C4-2B (cell line): ENCODE measurements at regions not wholly inside any gene's neighbourhood (a gene's known extent, or its start where the extent isn't known, plus 50 kb on each side); places are given as distances from the start of the nearest gene placed in this dataset.

Experiments used
- ZFX ChIP-seq: fragments of 450-650 bp; IDR thresholded peaks from 2 replicates; pipeline ENCODE4 v1.6.1; 2017
- TF ChIP-seq, protein P1 (sequence below): fragments of 450-650 bp; conservative IDR thresholded peaks from 2 replicates; pipeline ENCODE4 v1.5.1; 2017; ENCODE audit warnings: mild to moderate bottlenecking

DNA sequence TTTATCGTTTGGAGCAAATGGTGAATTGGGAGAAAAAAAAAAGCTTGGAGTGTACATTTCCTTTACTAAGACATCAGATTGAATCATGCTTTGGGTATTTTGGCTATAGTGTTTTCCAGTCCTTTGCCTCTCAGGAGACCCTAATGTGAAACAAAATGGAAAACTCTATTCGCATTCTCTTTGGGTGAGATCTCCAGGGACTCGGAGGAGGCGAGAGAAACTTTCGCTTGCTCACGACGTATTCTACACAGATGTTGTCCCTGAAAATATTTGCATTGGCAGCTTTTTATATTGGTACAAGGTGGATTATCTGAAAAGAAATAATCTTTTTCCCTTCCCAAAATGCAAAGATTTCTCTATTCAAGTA is 1240.1 kb upstream of the WWC1 start:
- TF ChIP-seq, protein P1, sequence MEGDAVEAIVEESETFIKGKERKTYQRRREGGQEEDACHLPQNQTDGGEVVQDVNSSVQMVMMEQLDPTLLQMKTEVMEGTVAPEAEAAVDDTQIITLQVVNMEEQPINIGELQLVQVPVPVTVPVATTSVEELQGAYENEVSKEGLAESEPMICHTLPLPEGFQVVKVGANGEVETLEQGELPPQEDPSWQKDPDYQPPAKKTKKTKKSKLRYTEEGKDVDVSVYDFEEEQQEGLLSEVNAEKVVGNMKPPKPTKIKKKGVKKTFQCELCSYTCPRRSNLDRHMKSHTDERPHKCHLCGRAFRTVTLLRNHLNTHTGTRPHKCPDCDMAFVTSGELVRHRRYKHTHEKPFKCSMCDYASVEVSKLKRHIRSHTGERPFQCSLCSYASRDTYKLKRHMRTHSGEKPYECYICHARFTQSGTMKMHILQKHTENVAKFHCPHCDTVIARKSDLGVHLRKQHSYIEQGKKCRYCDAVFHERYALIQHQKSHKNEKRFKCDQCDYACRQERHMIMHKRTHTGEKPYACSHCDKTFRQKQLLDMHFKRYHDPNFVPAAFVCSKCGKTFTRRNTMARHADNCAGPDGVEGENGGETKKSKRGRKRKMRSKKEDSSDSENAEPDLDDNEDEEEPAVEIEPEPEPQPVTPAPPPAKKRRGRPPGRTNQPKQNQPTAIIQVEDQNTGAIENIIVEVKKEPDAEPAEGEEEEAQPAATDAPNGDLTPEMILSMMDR = no peak
- TF ChIP-seq ZFX = no peak
